ENCODE measurements at regions not wholly inside any gene's neighbourhood (a gene's known extent, or its start where the extent isn't known, plus 50 kb on each side); places are given as distances from the start of the nearest gene placed in this dataset.
A peak's percentile ranks its signal among the peaks of the same experiment; 100 is the strongest.

DNA sequence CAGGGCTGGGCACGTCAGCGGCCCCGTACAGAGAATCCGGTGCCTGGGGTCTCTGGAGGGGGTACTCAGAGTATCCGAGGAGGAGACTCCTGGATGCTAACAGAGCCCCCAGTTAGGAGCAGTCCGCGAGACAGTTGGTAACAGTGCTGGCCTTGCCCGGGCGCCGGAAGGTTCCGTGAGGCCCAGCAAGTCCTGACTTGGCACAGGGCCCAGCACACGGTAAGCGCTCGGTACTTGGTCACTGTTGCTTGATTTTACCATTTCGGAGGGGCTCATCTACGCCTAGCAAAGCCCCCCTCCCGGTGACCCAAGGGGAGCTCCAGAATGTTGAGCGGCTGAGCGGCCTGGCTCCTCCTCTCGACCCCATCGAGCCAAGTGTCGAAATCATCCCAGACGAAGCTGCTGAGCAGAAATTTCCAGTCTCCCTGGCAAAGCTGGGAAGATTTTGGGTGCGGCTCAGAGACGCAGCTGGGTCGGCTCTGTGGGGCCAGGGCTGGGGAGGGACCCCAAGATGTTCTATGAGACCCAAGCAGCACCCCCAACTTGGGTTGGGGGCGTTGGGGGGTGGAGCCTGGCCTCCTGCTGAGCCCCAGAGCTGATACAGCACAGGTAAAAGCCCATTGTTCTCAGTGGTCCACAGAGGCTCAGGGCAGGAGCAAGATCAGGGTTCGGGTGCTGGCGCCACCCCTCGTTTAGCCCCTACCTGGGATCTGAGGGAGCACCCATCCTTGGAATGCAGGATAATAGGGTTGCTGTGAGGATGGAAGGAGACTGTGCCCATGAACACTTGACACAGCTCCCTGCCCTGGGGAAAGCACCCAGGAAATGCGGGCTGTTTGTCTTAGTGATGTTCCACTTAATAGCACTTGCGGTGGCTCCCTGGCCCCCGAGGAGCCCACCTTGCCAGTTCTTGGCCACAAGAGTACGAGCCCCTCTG is 137.2 kb downstream of the C9orf50 start:
- no peak; a peak in 1 of 4 replicates for TF ChIP-seq EP300 (IDR thresholded peaks at IDR 0.05; ENCODE audit: borderline replicate concordance in 1 of 2, low read depth in 1 of 2, low read length in 1 of 2)
- TF ChIP-seq, protein P1, sequence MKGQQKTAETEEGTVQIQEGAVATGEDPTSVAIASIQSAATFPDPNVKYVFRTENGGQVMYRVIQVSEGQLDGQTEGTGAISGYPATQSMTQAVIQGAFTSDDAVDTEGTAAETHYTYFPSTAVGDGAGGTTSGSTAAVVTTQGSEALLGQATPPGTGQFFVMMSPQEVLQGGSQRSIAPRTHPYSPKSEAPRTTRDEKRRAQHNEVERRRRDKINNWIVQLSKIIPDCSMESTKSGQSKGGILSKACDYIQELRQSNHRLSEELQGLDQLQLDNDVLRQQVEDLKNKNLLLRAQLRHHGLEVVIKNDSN (IDR thresholded peaks at IDR 0.05; ENCODE audit: borderline replicate concordance, low read depth), result no peak
- no peak for TF ChIP-seq CHD2 (IDR thresholded peaks at IDR 0.05; ENCODE audit: low read length, partially characterized antibody)
- TF ChIP-seq, protein P2, sequence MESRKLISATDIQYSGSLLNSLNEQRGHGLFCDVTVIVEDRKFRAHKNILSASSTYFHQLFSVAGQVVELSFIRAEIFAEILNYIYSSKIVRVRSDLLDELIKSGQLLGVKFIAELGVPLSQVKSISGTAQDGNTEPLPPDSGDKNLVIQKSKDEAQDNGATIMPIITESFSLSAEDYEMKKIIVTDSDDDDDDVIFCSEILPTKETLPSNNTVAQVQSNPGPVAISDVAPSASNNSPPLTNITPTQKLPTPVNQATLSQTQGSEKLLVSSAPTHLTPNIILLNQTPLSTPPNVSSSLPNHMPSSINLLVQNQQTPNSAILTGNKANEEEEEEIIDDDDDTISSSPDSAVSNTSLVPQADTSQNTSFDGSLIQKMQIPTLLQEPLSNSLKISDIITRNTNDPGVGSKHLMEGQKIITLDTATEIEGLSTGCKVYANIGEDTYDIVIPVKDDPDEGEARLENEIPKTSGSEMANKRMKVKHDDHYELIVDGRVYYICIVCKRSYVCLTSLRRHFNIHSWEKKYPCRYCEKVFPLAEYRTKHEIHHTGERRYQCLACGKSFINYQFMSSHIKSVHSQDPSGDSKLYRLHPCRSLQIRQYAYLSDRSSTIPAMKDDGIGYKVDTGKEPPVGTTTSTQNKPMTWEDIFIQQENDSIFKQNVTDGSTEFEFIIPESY (IDR thresholded peaks at IDR 0.05; ENCODE audit: borderline replicate concordance, low read depth), result no peak
- TF ChIP-seq RCOR1 (IDR thresholded peaks at IDR 0.05; ENCODE audit: low read length), result no peak
- TF ChIP-seq, protein P3, sequence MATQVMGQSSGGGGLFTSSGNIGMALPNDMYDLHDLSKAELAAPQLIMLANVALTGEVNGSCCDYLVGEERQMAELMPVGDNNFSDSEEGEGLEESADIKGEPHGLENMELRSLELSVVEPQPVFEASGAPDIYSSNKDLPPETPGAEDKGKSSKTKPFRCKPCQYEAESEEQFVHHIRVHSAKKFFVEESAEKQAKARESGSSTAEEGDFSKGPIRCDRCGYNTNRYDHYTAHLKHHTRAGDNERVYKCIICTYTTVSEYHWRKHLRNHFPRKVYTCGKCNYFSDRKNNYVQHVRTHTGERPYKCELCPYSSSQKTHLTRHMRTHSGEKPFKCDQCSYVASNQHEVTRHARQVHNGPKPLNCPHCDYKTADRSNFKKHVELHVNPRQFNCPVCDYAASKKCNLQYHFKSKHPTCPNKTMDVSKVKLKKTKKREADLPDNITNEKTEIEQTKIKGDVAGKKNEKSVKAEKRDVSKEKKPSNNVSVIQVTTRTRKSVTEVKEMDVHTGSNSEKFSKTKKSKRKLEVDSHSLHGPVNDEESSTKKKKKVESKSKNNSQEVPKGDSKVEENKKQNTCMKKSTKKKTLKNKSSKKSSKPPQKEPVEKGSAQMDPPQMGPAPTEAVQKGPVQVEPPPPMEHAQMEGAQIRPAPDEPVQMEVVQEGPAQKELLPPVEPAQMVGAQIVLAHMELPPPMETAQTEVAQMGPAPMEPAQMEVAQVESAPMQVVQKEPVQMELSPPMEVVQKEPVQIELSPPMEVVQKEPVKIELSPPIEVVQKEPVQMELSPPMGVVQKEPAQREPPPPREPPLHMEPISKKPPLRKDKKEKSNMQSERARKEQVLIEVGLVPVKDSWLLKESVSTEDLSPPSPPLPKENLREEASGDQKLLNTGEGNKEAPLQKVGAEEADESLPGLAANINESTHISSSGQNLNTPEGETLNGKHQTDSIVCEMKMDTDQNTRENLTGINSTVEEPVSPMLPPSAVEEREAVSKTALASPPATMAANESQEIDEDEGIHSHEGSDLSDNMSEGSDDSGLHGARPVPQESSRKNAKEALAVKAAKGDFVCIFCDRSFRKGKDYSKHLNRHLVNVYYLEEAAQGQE (IDR thresholded peaks at IDR 0.05; ENCODE audit: low read depth, low read length), result no peak
- no peak for TF ChIP-seq POLR2AphosphoS5 (IDR thresholded peaks at IDR 0.05; ENCODE audit: low read depth, low read length)
- TF ChIP-seq, protein P4, sequence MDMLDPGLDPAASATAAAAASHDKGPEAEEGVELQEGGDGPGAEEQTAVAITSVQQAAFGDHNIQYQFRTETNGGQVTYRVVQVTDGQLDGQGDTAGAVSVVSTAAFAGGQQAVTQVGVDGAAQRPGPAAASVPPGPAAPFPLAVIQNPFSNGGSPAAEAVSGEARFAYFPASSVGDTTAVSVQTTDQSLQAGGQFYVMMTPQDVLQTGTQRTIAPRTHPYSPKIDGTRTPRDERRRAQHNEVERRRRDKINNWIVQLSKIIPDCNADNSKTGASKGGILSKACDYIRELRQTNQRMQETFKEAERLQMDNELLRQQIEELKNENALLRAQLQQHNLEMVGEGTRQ (IDR thresholded peaks at IDR 0.05; ENCODE audit: borderline replicate concordance, low read depth, low read length), result no peak
- no peak for TF ChIP-seq GABPA (IDR thresholded peaks at IDR 0.05; ENCODE audit: low read depth)
- TF ChIP-seq, protein P5, sequence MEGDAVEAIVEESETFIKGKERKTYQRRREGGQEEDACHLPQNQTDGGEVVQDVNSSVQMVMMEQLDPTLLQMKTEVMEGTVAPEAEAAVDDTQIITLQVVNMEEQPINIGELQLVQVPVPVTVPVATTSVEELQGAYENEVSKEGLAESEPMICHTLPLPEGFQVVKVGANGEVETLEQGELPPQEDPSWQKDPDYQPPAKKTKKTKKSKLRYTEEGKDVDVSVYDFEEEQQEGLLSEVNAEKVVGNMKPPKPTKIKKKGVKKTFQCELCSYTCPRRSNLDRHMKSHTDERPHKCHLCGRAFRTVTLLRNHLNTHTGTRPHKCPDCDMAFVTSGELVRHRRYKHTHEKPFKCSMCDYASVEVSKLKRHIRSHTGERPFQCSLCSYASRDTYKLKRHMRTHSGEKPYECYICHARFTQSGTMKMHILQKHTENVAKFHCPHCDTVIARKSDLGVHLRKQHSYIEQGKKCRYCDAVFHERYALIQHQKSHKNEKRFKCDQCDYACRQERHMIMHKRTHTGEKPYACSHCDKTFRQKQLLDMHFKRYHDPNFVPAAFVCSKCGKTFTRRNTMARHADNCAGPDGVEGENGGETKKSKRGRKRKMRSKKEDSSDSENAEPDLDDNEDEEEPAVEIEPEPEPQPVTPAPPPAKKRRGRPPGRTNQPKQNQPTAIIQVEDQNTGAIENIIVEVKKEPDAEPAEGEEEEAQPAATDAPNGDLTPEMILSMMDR (IDR thresholded peaks at IDR 0.05), result no peak
- peak; percentile 87 for TF ChIP-seq NFIC (IDR thresholded peaks at IDR 0.05; ENCODE audit: borderline replicate concordance)
- no peak for TF ChIP-seq SIN3A (IDR thresholded peaks at IDR 0.05; ENCODE audit: borderline replicate concordance, low read depth, low read length)
